HCT116 (cell line): ENCODE measurements at regions not wholly inside any gene's neighbourhood (a gene's known extent, or its start where the extent isn't known, plus 50 kb on each side); places are given as distances from the start of the nearest gene placed in this dataset.

ENCODE experiments used
- CTCF ChIP-seq, 3 experiments: fragments of 200-600 bp in 1 of 3; sonication (generic) in 1 of 3; IDR thresholded peaks in 2 of 3; conservative IDR thresholded peaks in 1 of 3; 2 replicates each; pipeline ENCODE4 v1.5.1; 2012 to 2017; ENCODE audit warnings: low read depth in 2 of 3, low read length in 2 of 3, antibody characterized with exemption in 1 of 3, borderline replicate concordance in 1 of 3, control low read depth in 1 of 3, mild to moderate bottlenecking in 1 of 3, mixed read lengths in 1 of 3, mixed run types in 1 of 3, moderate library complexity in 1 of 3; ENCODE audit not compliant: insufficient read depth in 1 of 3
- EGR1 ChIP-seq: IDR thresholded peaks from 2 replicates; pipeline ENCODE4 v1.6.1; 2012; ENCODE audit warnings: low read depth
- EZH2 ChIP-seq: fragments of 200-600 bp; sonication (generic); IDR thresholded peaks from 2 replicates; pipeline ENCODE4 v1.6.1; 2017; ENCODE audit warnings: antibody characterized with exemption, mixed run types
- JUND ChIP-seq: IDR thresholded peaks from 2 replicates; pipeline ENCODE4 v1.6.1; 2012
- POLR2A ChIP-seq: IDR thresholded peaks from 2 replicates; pipeline ENCODE4 v1.7.0; 2011; ENCODE audit warnings: borderline replicate concordance; ENCODE audit not compliant: insufficient read depth, insufficient read length; ENCODE audit errors: extremely low read depth
- POLR2AphosphoS5 ChIP-seq: IDR thresholded peaks from 2 replicates; pipeline ENCODE4 v1.6.1; 2011; ENCODE audit warnings: mild to moderate bottlenecking, low read depth, low read length, moderate library complexity
- RAD21 ChIP-seq: IDR thresholded peaks from 2 replicates; pipeline ENCODE4 v1.6.1; 2012; ENCODE audit warnings: low read depth, mild to moderate bottlenecking
- REST ChIP-seq: IDR thresholded peaks from 2 replicates; pipeline ENCODE4 v1.6.1; 2012; ENCODE audit warnings: low read depth
- SRF ChIP-seq: IDR thresholded peaks from 2 replicates; pipeline ENCODE4 v1.6.1; 2012; ENCODE audit warnings: low read depth
- TF ChIP-seq, protein P1 (sequence below): IDR thresholded peaks from 2 replicates; pipeline ENCODE4 v1.6.1; 2012

DNA sequence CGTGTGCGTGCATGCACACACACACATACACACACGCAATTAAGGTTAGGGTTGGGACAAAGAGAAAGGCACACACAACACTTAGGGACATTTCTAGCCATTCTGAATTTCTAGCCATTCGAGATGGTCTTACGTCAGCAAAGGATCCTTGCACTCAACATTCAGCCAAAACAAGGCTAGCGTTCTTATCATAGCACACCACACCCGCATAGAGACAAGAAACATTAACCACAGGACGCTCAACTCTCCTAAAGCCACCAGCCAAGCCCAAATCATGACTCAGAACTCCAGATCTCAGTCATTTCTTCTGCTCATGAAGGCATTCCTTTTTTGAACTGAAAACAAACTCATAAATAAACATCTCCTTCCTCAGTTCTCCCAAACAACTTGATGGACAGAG, 106.8 kb downstream of the LMO4 start:
- no peak for TF ChIP-seq POLR2A
- TF ChIP-seq CTCF (IDR thresholded peaks at IDR 0.05 in 2 of 3, conservative IDR thresholded peaks at IDR 0.05 in 1 of 3; ENCODE audit: borderline replicate concordance in 1 of 3, insufficient read depth in 1 of 3, low read depth in 2 of 3, low read length in 2 of 3), result no peak
- no peak for TF ChIP-seq SRF
- no peak for TF ChIP-seq EGR1
- TF ChIP-seq POLR2AphosphoS5, result no peak
- no peak for TF ChIP-seq EZH2
- no peak for TF ChIP-seq JUND
- TF ChIP-seq RAD21, result no peak
- TF ChIP-seq, protein P1, sequence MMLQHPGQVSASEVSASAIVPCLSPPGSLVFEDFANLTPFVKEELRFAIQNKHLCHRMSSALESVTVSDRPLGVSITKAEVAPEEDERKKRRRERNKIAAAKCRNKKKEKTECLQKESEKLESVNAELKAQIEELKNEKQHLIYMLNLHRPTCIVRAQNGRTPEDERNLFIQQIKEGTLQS, result no peak
- no peak for TF ChIP-seq REST
